GM10248 (cell line): ENCODE measurements at regions not wholly inside any gene's neighbourhood (a gene's known extent, or its start where the extent isn't known, plus 50 kb on each side); places are given as distances from the start of the nearest gene placed in this dataset.

Experiments used
- CTCF ChIA-PET: fragments of 300-600 bp; sonication (Branson Sonifier 250); formaldehyde crosslinking; extraction: SDS; loops from one replicate; lab custom pipeline; 2021; ENCODE audit warnings: antibody characterized with exemption; lab: Yijun Ruan, JAX
- POLR2A ChIA-PET: fragments of 350-650 bp; sonication (Branson Sonifier 250); formaldehyde crosslinking; extraction: SDS; loops from one replicate; lab custom pipeline; 2020; ENCODE audit warnings: antibody characterized with exemption; lab: Yijun Ruan, JAX
- DNase-seq: peaks from one replicate; pipeline ENCODE4 v3.0.0; 2012; ENCODE audit errors: extremely low spot score
- CTCF ChIP-seq: IDR thresholded peaks from 2 replicates; pipeline ENCODE4 v1.5.1; 2012; ENCODE audit warnings: mild to moderate bottlenecking, low read depth; ENCODE audit errors: extremely low read depth, missing control alignments, control extremely low read depth

- no peak for DNase-seq
- CTCF ChIA-PET: interaction anchor here (1.3 to 2.1 kb wide), 3 partner anchors 12 to 343 kb away, joined by 3 to 12 read pairs (median 5); no protein-coding TSS in a partner anchor
- TF ChIP-seq CTCF: no peak
- POLR2A ChIA-PET: no interaction called here
These were observed 119.1 kb upstream of the DTNBP1 start for GRCh38 chr6:15781890-15782289.

- CTCF ChIA-PET: interaction anchor here (0.8 to 2.2 kb wide), 5 partner anchors 12 to 505 kb away, joined by 3 to 12 read pairs (median 5); no protein-coding TSS in a partner anchor
- POLR2A ChIA-PET: no interaction called here
- TF ChIP-seq CTCF: no peak
- DNase-seq: no peak
These were observed 118.5 kb upstream of the DTNBP1 start for GRCh38 chr6:15781333-15781732.

- DNase-seq: no peak
- CTCF ChIA-PET: interaction anchor here (0.8 to 2.2 kb wide), 7 partner anchors 11 to 506 kb away, joined by 3 to 12 read pairs (median 5); no protein-coding TSS in a partner anchor
- TF ChIP-seq CTCF: no peak
- POLR2A ChIA-PET: no interaction called here
These were observed 117.6 kb upstream of the DTNBP1 start for GRCh38 chr6:15780437-15780836.

- no peak for DNase-seq
- ChIA-PET CTCF (interaction anchor here (0.9 to 2.2 kb wide), 5 partner anchors 10 to 87 kb away, joined by 3 to 12 read pairs (median 5); no protein-coding TSS in a partner anchor), POLR2A (no interaction called here)
- TF ChIP-seq CTCF: no peak
These were observed 116.9 kb upstream of the DTNBP1 start for GRCh38 chr6:15779726-15780125.

- ChIA-PET CTCF (interaction anchor here (1.4 to 1.6 kb wide), 2 partner anchors 9 to 10 kb away, joined by 4 read pairs; no protein-coding TSS in a partner anchor), POLR2A (interaction anchor here (0.5 kb wide), 1 partner anchor 104 kb away, joined by 4 read pairs; no protein-coding TSS in a partner anchor)
- no peak for DNase-seq
- no peak for TF ChIP-seq CTCF
These were observed 113.7 kb upstream of the DTNBP1 start for GRCh38 chr6:15776458-15776980.

GRCh38 chr6:15775741-15776140 lies 112.9 kb upstream of the DTNBP1 start:
- ChIA-PET CTCF (interaction anchor here (0.9 to 1.3 kb wide), 2 partner anchors 10 to 408 kb away, joined by 3 read pairs; no protein-coding TSS in a partner anchor), POLR2A (interaction anchor here (0.5 kb wide), 1 partner anchor 104 kb away, joined by 4 read pairs; no protein-coding TSS in a partner anchor)
- no peak for TF ChIP-seq CTCF
- no peak for DNase-seq
